Mucosa of gallbladder (tissue), 1 donor: ENCODE measurements at regions not wholly inside any gene's neighbourhood (a gene's known extent, or its start where the extent isn't known, plus 50 kb on each side); places are given as distances from the start of the nearest gene placed in this dataset.

Experiments used
- DNase-seq: peaks from one replicate; pipeline ENCODE4 v3.0.0-alpha.2; 2020; ENCODE audit warnings: low spot score
- donor health status: DM: no; HTN: no; CAD: no.

DNA sequence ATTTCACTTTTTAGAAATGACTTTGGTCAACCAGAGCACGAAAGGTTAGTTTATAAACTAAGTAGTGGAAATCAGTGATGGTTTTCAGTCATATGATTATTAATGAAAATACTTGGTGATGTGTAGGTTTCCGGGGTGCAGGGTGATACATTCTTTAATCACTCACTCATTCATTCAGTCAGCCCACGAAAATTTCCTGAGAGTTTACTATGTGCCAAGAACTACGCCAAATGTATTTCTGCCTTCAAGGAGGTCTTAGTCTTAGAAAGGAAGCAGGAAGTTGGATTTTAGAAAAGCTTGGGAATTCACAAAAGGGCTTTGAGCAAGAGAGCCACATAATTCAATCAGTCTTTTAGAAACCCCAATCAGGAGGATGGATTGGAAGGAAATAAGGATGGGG, 543.6 kb downstream of the PLCL1 start:
- DNase-seq = no peak

DNA sequence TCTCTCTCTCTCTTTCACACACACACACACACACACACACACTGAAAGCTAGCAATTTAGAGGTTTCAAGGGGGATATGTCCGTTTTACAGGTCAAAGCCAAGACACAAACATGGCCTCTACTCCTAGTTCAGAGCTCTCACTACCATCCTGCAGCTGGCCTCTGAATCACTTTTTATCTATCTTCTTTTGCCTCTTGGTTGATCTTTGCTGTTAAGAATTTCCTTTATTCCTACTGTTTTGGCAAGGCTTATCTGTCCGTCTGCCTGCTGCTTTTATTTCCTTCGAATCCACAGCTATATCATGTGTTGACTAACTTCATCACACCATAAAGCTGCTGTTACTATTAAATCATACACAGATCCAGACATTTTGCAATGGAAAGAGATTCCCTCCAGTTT, 543.0 kb downstream of the PLCL1 start:
- no peak for DNase-seq

- no peak for DNase-seq
Observed at GRCh38 chr2:198343471-198343870, 539.1 kb downstream of the PLCL1 start.

GRCh38 chr2:198340846-198341245, 536.5 kb downstream of the PLCL1 start:
- DNase-seq = no peak

DNA sequence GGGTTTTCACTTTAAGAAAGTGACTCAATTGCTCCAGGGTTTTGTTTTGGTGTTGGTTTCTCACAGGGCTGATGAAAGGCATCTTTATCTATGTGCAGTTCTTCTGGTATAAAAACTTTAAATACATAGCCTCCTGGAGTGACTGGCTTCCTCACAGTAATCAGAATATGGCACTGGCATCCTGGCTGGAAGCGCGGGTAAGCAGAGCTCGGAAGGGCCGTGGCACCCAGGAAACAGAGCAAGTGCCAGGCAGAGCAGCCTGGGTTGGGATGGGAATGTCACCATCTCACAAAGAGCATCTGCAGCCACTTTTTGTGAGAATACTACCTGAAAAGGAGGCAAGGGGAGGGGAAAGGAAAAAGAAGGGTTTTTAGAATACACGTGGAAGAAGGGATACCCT, 534.7 kb downstream of the PLCL1 start:
- no peak for DNase-seq

DNA sequence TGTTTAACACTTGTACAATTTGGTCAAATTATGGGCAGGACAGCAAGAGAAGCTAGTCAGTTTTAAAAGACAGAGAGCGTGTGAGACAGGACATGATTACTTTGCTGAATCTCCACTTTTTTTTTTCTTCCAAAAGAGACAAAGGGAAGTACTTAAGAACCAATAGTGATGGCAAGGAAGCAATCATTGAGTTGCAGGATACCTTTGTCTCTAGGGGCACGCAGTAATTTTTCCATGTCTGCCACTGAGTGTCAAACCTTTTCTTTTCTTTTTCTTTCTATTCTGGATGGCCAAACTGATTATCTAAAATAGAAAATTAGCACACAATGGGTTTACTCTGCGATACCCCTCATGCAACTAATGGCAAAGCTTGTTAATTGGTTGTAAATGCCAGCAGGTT, 533.0 kb downstream of the PLCL1 start:
- no peak for DNase-seq

GRCh38 chr2:198328454-198328853, 524.1 kb downstream of the PLCL1 start:
- DNase-seq = no peak

DNA sequence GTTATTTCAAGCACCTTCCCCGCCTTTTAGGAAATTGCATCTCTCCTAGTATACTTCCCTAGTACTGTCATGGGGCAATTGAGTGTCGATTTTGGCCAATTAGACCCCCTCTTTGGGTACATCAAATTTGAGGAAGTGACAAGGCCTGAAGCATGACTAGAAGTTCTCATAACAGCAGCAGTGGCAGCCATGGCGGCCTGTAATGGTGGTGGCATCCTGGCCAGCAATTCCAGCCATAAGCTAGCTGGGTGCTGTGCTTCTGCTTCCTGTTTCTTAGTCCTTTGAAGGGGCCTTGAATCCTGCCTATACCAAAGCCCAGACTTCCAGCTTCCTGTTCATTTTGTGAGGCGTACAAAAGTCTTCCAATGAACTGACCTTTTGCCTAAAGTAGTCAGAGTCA, 523.1 kb downstream of the PLCL1 start:
- no peak for DNase-seq

DNA sequence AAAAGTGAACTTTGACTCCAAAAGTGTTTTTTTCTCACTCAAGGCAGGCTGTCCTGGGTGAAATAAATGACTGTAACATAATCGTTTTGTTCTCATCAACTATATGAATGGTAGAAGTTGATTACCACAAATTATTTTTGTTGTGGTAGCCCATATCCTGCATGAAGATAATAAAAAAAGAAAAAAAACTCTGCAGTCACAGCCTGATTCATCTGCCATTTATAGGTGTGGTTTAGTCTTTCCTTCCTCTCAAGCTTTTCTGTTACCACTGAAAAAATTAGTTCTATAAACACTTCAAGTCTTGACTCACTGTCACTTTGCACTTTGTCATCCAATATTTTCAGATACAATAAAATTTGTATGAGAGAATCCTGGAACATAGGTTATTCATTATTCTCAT, 522.0 kb downstream of the PLCL1 start:
- no peak for DNase-seq

GRCh38 chr2:198325359-198325758, 521.0 kb downstream of the PLCL1 start:
- DNase-seq = no peak

- DNase-seq = no peak
Observed at GRCh38 chr2:198324071-198324470, 519.7 kb downstream of the PLCL1 start.

DNA sequence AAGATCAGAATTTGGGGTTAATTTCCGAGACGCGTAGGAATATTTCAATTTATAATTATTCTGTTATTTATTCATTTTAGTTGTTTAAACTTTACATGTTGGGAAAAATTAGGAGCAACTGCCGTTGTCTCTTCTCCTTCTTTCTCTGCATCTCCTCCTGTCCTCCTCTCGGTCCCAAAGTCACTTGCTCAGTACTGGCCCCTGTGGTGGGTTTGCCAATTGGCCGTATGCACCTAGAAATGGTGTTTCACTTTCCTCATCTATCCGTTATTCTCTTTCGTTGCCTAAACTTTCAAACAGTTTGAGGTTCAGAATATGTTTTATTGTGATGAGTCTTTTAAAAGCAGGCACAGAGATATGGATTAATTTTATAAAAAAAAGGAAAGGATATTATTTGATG, 517.9 kb downstream of the PLCL1 start:
- no peak for DNase-seq

DNA sequence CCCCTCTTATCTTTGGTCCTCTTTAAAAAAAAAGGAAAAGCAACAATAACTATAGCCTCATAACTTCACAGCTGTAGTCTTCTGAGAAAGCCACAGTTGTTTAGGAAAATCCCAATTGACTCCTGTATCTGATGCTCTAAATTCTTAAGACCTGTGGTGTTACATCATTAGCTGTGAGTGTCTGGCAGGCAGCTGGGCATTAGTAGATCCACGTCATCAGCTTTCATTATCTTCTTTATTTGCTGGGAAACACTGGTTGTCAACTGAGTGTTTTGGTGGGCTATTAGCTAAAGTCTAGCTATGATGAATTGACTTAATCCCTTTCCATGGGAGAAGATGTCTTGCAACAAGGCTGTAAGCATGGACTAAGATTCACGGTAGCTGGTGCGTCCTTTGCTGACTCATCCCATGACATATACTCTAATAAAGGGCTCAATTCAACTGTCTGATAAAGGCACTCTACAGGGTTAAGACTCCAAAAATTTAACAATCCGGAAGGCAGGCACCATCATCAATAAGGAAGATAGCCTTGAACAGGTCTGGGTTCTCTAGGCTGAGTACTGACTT, 517.2 kb downstream of the PLCL1 start:
- no peak for DNase-seq

DNA sequence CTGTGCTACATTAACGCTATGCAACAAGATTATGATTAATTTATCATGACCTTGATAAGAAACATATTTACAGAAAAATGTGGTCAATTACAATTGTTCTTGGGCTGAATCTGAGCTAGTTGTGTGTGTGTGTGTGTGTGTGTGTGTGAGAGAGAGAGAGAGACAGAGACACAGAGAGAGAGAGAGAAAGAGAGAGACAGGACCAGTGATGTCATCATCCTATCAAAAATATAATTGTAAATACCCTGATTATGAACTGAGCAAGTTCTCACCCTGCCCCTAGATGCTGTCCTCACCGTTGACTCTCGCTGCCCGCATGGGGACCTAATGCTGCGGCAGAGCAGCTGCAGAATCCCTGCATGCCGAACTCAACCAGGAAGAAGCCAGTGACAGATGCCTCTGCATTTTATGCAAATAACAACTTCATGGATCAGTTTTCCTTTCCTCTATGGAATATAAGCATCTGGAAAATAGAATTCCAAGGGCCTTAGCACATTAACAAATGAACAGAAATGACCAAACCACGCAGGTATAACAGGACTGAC, 512.5 kb downstream of the PLCL1 start:
- DNase-seq = no peak

DNA sequence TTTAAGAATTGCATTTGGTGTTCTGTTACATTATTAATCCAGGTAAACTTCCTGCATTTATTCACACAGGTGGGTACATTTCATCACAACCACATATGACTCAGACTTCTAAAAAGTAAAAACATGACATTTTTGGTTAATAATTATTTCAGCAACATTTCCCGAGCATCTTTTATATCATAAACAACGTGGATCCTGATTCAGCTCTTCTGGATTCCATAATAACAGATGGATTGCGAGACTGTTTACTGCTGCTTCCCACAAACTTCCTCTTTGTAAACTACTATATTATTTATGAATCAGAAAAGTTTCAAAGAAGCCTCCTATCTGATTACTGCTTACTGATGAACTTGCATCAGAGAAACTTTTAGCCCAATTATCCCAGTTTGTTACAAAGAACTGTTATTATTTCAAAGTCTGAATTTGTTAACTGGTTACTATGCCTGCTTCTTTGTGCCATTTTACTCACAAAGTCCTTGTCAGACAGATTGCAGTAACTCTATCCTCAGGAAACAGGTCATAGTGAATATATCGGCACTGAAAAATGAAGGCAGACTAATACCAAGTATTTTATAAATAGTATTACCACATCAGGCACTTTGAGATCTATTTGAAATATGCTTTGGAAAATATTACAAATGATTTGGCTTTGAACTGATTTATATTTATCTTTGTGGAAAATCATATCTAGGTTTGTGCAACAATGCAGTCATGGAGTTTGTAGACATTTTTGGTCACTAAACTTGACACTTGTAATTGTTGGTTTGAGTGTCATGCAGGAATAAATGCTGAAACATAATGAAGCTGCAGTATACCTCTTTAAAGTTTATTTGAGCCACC, 511.6 kb downstream of the PLCL1 start:
- no peak for DNase-seq

- no peak for DNase-seq
Observed at GRCh38 chr2:198314559-198315153, 510.3 kb downstream of the PLCL1 start.

- no peak for DNase-seq
Observed at GRCh38 chr2:198312596-198313483, 508.4 kb downstream of the PLCL1 start.

DNA sequence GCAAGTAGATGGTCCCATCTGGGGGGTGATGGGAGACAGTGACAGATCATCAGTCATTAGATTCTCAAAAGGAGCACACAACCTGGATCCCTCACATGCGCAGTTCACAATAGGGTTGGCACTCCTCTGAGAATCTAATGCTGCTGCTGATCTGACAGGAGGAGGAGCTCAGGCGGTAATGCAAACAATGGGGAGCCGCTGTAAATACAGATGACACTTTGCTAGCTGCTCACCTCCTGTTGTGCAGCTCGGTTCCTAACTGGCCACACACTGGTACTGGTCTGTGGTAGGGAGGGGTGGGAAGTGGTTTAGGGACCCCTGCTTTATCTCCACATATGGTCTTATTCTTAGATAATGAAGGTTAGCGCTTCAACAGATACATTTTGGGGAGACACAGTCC, 506.6 kb downstream of the PLCL1 start:
- DNase-seq = no peak

- peak; percentile 54 for DNase-seq
Observed at GRCh38 chr2:198309673-198310280, 505.4 kb downstream of the PLCL1 start.

DNA sequence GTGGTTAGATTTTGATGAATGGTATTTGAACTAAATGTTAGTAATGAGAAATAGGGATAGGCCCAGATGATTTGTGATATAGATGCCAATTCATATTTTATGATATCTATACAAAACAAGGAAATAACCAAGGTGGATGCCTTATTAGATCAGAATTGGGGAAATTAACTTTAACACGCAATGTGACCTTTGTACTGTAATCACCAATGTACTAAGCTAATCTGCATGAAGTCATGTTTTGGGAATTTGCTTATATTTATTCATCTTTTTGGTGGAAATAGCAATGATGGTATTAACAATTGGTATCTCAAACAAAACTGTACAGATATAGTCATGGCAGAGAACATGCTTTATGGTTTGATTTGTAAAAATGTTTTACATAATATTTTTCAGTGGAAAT, 504.7 kb downstream of the PLCL1 start:
- no peak for DNase-seq

GRCh38 chr2:198308368-198308767, 504.0 kb downstream of the PLCL1 start:
- DNase-seq = no peak

DNA sequence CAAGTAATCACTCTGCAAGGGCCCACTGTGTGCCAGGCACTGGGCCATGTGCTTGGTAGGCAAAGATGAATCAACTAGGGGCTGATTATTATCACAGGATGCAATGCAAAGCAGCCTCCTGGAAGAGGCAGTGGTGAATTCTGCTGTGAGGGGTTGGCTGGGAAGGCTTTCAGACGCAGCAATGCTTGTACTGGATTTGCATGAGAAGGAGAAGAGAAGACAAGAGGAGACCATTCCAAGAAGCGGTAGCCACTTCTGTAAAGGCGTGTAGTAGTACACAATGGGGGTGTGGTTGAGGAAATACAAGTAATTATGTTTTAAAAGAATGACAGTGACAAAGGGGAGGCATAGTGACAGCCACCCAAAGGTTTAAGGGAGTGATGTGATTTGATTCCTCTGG, 502.7 kb downstream of the PLCL1 start:
- no peak for DNase-seq
